Activated T-cell treated with anti-CD3 and anti-CD28 coated beads, Interleukin-2, amount 50 U/mL, for 24 hours (primary cell): ENCODE measurements at regions not wholly inside any gene's neighbourhood (a gene's known extent, or its start where the extent isn't known, plus 50 kb on each side); places are given as distances from the start of the nearest gene placed in this dataset.
"Not testable (repeated sequence)": the region's sequence is repeated elsewhere in the genome, so short reads cannot be mapped to it uniquely, and the experiment has no call there.

Experiments used
- DNase-seq: peaks from one replicate; pipeline ENCODE4 v3.0.0-alpha.2; 2020
- H3K27ac Mint-ChIP-seq: 2 replicates; pipeline ENCODE4 v1.8.0; 2020; ENCODE audit warnings: mild to moderate bottlenecking, mixed read lengths
- H3K27me3 Mint-ChIP-seq: 2 replicates; pipeline ENCODE4 v1.8.0; 2020; ENCODE audit warnings: mixed read lengths
- H3K36me3 Mint-ChIP-seq: 2 replicates; pipeline ENCODE4 v1.8.0; 2020; ENCODE audit warnings: low read depth, mixed read lengths
- H3K4me1 Mint-ChIP-seq: 2 replicates; pipeline ENCODE4 v1.8.0; 2020; ENCODE audit warnings: low read depth, mixed read lengths
- H3K4me3 Mint-ChIP-seq: 2 replicates; pipeline ENCODE4 v1.8.0; 2020; ENCODE audit warnings: mild to moderate bottlenecking, moderate library complexity, mixed read lengths
- H3K9me3 Mint-ChIP-seq: 2 replicates; pipeline ENCODE4 v1.8.0; 2020; ENCODE audit warnings: mixed read lengths

GRCh38 chrX:101823236-101823635 lies 108.6 kb downstream of the ZMAT1 start:
- no peaks in the 10 kb centered on the region for H3K4me1 Mint-ChIP-seq

DNA sequence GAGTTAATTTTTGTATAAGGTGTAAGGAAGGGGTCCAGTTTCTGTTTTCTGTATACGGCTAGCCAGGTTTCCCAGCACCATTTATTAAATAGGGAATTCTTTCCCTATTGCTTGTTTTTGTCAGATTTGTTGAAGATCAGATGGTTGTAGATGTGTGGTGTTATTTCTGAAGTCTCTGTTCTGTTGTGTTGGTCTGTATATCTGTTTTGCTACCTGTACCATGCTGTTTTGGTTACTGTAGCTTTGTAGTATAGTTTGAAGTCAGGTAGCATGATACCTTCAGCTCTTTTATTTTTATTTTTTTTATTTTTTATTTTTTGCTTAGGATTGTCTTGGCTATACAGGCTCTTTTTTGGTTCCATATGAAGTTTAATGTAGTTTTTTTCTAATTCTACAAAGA lies 114.1 kb downstream of the ZMAT1 start:
- peaks cover 48% of the 10 kb centered on the region for H3K27me3 Mint-ChIP-seq
- not testable (repeated sequence) for H3K27ac Mint-ChIP-seq, DNase-seq, H3K36me3 Mint-ChIP-seq, H3K4me3 Mint-ChIP-seq, H3K9me3 Mint-ChIP-seq, H3K4me1 Mint-ChIP-seq

More at GRCh38 chrX:101823236-101823635, 108.6 kb downstream of the ZMAT1 start:
- H3K36me3 Mint-ChIP-seq = no peaks in the 10 kb centered on the region
- H3K27me3 Mint-ChIP-seq = peaks cover 56% of the 10 kb centered on the region
- H3K27ac Mint-ChIP-seq = no peak overlapping the region
- no peak for DNase-seq
- peaks cover under 1% of the 10 kb centered on the region for H3K9me3 Mint-ChIP-seq
- H3K4me3 Mint-ChIP-seq = no peak overlapping the region

- no peaks in the 10 kb centered on the region for H3K36me3 Mint-ChIP-seq
- DNase-seq = no peak
- peaks cover 44% of the 10 kb centered on the region for H3K27me3 Mint-ChIP-seq
- no peak overlapping the region for H3K4me3 Mint-ChIP-seq
- no peaks in the 10 kb centered on the region for H3K4me1 Mint-ChIP-seq
- H3K27ac Mint-ChIP-seq = no peak overlapping the region
- peaks cover 3% of the 10 kb centered on the region for H3K9me3 Mint-ChIP-seq
Observed at GRCh38 chrX:101813200-101813599, 118.6 kb downstream of the ZMAT1 start.

GRCh38 chrX:101803451-101803850 lies 128.4 kb downstream of the ZMAT1 start:
- H3K4me3 Mint-ChIP-seq = no peak overlapping the region
- no peaks in the 10 kb centered on the region for H3K9me3 Mint-ChIP-seq
- peaks cover 5% of the 10 kb centered on the region for H3K4me1 Mint-ChIP-seq
- peaks cover 4% of the 10 kb centered on the region for H3K27me3 Mint-ChIP-seq
- no peaks in the 10 kb centered on the region for H3K36me3 Mint-ChIP-seq
- no peak for DNase-seq
- H3K27ac Mint-ChIP-seq = no peak overlapping the region

GRCh38 chrX:101799387-101799786 lies 132.4 kb downstream of the ZMAT1 start:
- Mint-ChIP-seq H3K27me3 (peaks cover 11% of the 10 kb centered on the region), H3K36me3 (no peaks in the 10 kb centered on the region), H3K4me1 (peaks cover 5% of the 10 kb centered on the region), H3K9me3 (no peaks in the 10 kb centered on the region), H3K27ac (no peak overlapping the region), H3K4me3 (peak overlapping the region; percentile 52)
- peak; percentile 70 for DNase-seq

- DNase-seq = no peak
- no peaks in the 10 kb centered on the region for H3K4me1 Mint-ChIP-seq
- no peaks in the 10 kb centered on the region for H3K36me3 Mint-ChIP-seq
Observed at GRCh38 chrX:101787934-101788333, 128.3 kb upstream of the ARMCX2 start.

GRCh38 chrX:101785142-101785541 lies 125.5 kb upstream of the ARMCX2 start:
- no peaks in the 10 kb centered on the region for H3K9me3 Mint-ChIP-seq
- no peak overlapping the region for H3K4me3 Mint-ChIP-seq

More at GRCh38 chrX:101787934-101788333, 128.3 kb upstream of the ARMCX2 start:
- Mint-ChIP-seq H3K4me3 (no peak overlapping the region), H3K9me3 (no peaks in the 10 kb centered on the region), H3K27ac (no peak overlapping the region), H3K27me3 (peaks cover 15% of the 10 kb centered on the region)

GRCh38 chrX:101780421-101780820 lies 120.8 kb upstream of the ARMCX2 start:
- H3K27me3 Mint-ChIP-seq = peaks cover 30% of the 10 kb centered on the region
- H3K4me3 Mint-ChIP-seq, H3K27ac Mint-ChIP-seq, H3K4me1 Mint-ChIP-seq, H3K36me3 Mint-ChIP-seq, H3K9me3 Mint-ChIP-seq, DNase-seq: not testable (repeated sequence)

More at GRCh38 chrX:101785142-101785541, 125.5 kb upstream of the ARMCX2 start:
- H3K27me3 Mint-ChIP-seq = peaks cover 12% of the 10 kb centered on the region
- no peak overlapping the region for H3K27ac Mint-ChIP-seq
- no peak for DNase-seq
- no peaks in the 10 kb centered on the region for H3K36me3 Mint-ChIP-seq
- no peaks in the 10 kb centered on the region for H3K4me1 Mint-ChIP-seq

- Mint-ChIP-seq H3K4me1 (no peaks in the 10 kb centered on the region), H3K4me3 (no peak overlapping the region)
Observed at GRCh38 chrX:101774340-101774739, 114.7 kb upstream of the ARMCX2 start.

DNA sequence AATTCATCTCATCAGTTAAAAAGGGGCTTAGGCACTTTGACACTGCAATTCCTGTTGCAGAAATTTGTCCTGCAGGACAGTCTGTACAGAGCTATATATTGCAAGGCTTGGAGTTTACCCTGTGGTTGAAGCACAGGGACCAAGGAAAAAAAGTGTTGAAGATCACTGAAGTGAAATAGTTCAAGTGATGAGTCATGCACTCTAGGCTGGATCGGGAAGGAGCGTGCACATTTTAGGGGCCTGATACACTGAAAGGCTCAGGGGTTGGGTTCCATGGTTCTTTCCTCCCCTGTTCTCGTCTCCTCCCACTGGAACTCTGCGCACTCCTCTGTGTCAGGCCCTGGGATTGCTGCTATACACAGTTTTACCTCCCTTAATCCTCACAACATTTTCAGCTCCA lies 104.9 kb upstream of the ARMCX2 start:
- Mint-ChIP-seq H3K4me1 (no peaks in the 10 kb centered on the region), H3K27ac (no peak overlapping the region), H3K4me3 (no peak overlapping the region), H3K27me3 (peaks cover 27% of the 10 kb centered on the region), H3K9me3 (no peaks in the 10 kb centered on the region), H3K36me3 (no peaks in the 10 kb centered on the region)
- no peak for DNase-seq

More at GRCh38 chrX:101774340-101774739, 114.7 kb upstream of the ARMCX2 start:
- Mint-ChIP-seq H3K9me3 (no peaks in the 10 kb centered on the region), H3K36me3 (no peaks in the 10 kb centered on the region), H3K27ac (no peak overlapping the region), H3K27me3 (peaks cover 24% of the 10 kb centered on the region)
- no peak for DNase-seq

GRCh38 chrX:101759000-101759399 lies 99.3 kb upstream of the ARMCX2 start:
- Mint-ChIP-seq H3K4me3 (no peak overlapping the region), H3K36me3 (no peaks in the 10 kb centered on the region), H3K4me1 (peaks cover 3% of the 10 kb centered on the region), H3K27me3 (peaks cover 37% of the 10 kb centered on the region), H3K9me3 (no peaks in the 10 kb centered on the region), H3K27ac (no peak overlapping the region)
- peak; percentile 34 for DNase-seq

- peaks cover 4% of the 10 kb centered on the region for H3K9me3 Mint-ChIP-seq
- H3K4me1 Mint-ChIP-seq = no peaks in the 10 kb centered on the region
- no peak for DNase-seq
- peaks cover 56% of the 10 kb centered on the region for H3K27me3 Mint-ChIP-seq
- no peaks in the 10 kb centered on the region for H3K36me3 Mint-ChIP-seq
- H3K27ac Mint-ChIP-seq = no peak overlapping the region
- no peak overlapping the region for H3K4me3 Mint-ChIP-seq
Observed at GRCh38 chrX:101750744-101751143, 91.1 kb upstream of the ARMCX2 start.

- Mint-ChIP-seq H3K36me3 (no peaks in the 10 kb centered on the region), H3K4me3 (no peak overlapping the region), H3K27ac (no peak overlapping the region), H3K9me3 (peaks cover 4% of the 10 kb centered on the region), H3K27me3 (peaks cover 58% of the 10 kb centered on the region), H3K4me1 (no peaks in the 10 kb centered on the region)
- no peak for DNase-seq
Observed at GRCh38 chrX:101749436-101749835, 89.8 kb upstream of the ARMCX2 start.

GRCh38 chrX:101745046-101745445 lies 85.4 kb upstream of the ARMCX2 start:
- H3K4me3 Mint-ChIP-seq = no peak overlapping the region
- no peaks in the 10 kb centered on the region for H3K36me3 Mint-ChIP-seq
- peaks cover 47% of the 10 kb centered on the region for H3K27me3 Mint-ChIP-seq
- H3K4me1 Mint-ChIP-seq = no peaks in the 10 kb centered on the region
- no peak overlapping the region for H3K27ac Mint-ChIP-seq
- no peaks in the 10 kb centered on the region for H3K9me3 Mint-ChIP-seq
- DNase-seq = no peak

GRCh38 chrX:101744085-101744484 lies 84.4 kb upstream of the ARMCX2 start:
- Mint-ChIP-seq H3K4me1 (no peaks in the 10 kb centered on the region), H3K4me3 (no peak overlapping the region), H3K27ac (no peak overlapping the region), H3K9me3 (no peaks in the 10 kb centered on the region), H3K36me3 (no peaks in the 10 kb centered on the region), H3K27me3 (peaks cover 41% of the 10 kb centered on the region)
- no peak for DNase-seq

DNA sequence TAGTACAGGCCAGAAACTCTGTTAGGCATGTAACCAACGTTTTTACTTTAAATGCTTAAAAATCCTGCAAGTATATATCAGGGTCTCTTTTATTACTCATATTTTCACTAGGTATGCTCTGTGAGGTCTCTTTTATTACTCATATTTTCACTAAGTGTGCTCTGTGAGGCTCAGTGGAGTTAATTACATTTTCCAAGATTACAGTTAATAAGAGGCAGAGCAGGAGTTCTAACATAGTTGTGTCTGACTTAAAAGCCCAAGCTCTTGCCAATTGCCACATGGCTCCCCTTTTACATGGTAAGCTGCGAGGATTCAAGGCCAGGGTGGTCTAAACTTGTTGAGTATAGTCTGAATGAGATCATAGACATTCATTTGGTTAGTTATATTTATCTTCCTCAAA lies 81.0 kb upstream of the ARMCX2 start:
- H3K36me3 Mint-ChIP-seq = no peaks in the 10 kb centered on the region
- no peak for DNase-seq
- no peak overlapping the region for H3K4me3 Mint-ChIP-seq
- H3K27me3 Mint-ChIP-seq = peaks cover 37% of the 10 kb centered on the region
- no peaks in the 10 kb centered on the region for H3K4me1 Mint-ChIP-seq
- no peak overlapping the region for H3K27ac Mint-ChIP-seq
- H3K9me3 Mint-ChIP-seq = no peaks in the 10 kb centered on the region
